Adrenal gland (tissue), 9 donors: ENCODE measurements at regions not wholly inside any gene's neighbourhood (a gene's known extent, or its start where the extent isn't known, plus 50 kb on each side); places are given as distances from the start of the nearest gene placed in this dataset.
A peak's percentile ranks its signal among the peaks of the same experiment; 100 is the strongest.

Experiments
- DNase-seq, 7 donors: peaks; one replicate each; pipeline ENCODE4 v3.0.0-alpha.2; 2019 to 2020
- H3K27ac ChIP-seq, 5 donors: fragments of 200-600 bp; sonication (generic) in 4 of 5; 1 replicate in 3 of 5; 2 replicates in 2 of 5; pipeline versions ENCODE4 v1.5.1 to v1.8.0; 2016 to 2020; ENCODE audit warnings: mild to moderate bottlenecking in 1 of 5
- H3K27me3 ChIP-seq: fragments of 200-600 bp; 2 replicates; pipeline ENCODE4 v1.8.0; 2021
- H3K36me3 ChIP-seq, 2 donors: fragments of 200-600 bp; replicated peaks in 1 of 2; 1 replicate in 1 of 2; 2 replicates in 1 of 2; pipeline versions ENCODE4 v1.5.1 to v1.8.0; 2018 to 2022
- H3K4me1 ChIP-seq, 2 donors: fragments of 200-600 bp; replicated peaks in 1 of 2; 1 replicate in 1 of 2; 2 replicates in 1 of 2; pipeline versions ENCODE4 v1.5.1 to v1.8.0; 2018 to 2021
- H3K4me3 ChIP-seq, 4 donors: fragments of 200-600 bp; sonication (generic) in 3 of 4; one replicate each; pipeline ENCODE4 v1.5.1; 2016 to 2018
- H3K9me3 ChIP-seq, 3 donors: fragments of 200-600 bp; sonication (generic) in 1 of 3; replicated peaks in 1 of 3; 1 replicate in 2 of 3; 2 replicates in 1 of 3; pipeline versions ENCODE4 v1.5.1 to v1.8.0; 2016 to 2021
- CTCF ChIP-seq, 6 experiments: fragments of 450-650 bp in 4 of 6; fragments of 200-600 bp in 2 of 6; sonication (generic) in 1 of 6; IDR thresholded peaks; 1 replicate in 5 of 6; 2 replicates in 1 of 6; pipeline versions ENCODE4 v1.5.1 to v1.8.0; 2016 to 2021; ENCODE audit warnings: antibody characterized with exemption in 6 of 6, mild to moderate bottlenecking in 2 of 6, moderate library complexity in 1 of 6
- POLR2A ChIP-seq, 2 donors: fragments of 450-650 bp; IDR thresholded peaks; one replicate each; pipeline ENCODE4 v1.6.1; 2017; ENCODE audit warnings: antibody characterized with exemption in 2 of 2, mild to moderate bottlenecking in 2 of 2, moderate library complexity in 1 of 2
- WGBS, 4 donors: extraction: QIAGEN DNeasy Blood & Tissue Kit in 2 of 4; methylation state at CpG; one replicate each; pipeline versions ENCODE4 v1.1.5 to v1.1.7; 2013 to 2017; 5-methylcytosine and 5-hydroxymethylcytosine counted together
- intact Hi-C, 2 donors: fragments of 100-400 bp; cut with DNase I; formaldehyde crosslinking; loops; one replicate each; pipeline versions ENCODE4 v1.14.1 to v1.15.0; 2022 to 2023
- donor health status: healthy with polysubstance abuse.
- donor health status: Bipolar disorder and iron deficiency.
- donor health status: DM: yes; HTN: yes; CAD: no.
- donor health status: DM: no; HTN: no; CAD: no.
- donor health status: DM: no; HTN: no; CAD: no.

GRCh38 chr15:29456255-29456654 is 186.6 kb upstream of the NSMCE3 start:
- TF ChIP-seq CTCF (IDR thresholded peaks at IDR 0.05) (no peak), POLR2A (IDR thresholded peaks at IDR 0.05) (no peak)
- no peak overlapping the region for H3K27ac ChIP-seq
- intact Hi-C loops, result no loop called here
- H3K4me3 ChIP-seq, result no peak overlapping the region
- peaks cover 3% of the 10 kb centered on the region for H3K27me3 ChIP-seq
- no peaks in the 10 kb centered on the region for H3K9me3 ChIP-seq
- WGBS, 4 donors, result 83 to 94% (median 92%) methylated on average over 4 of the region's 4 CpGs
- no peak for DNase-seq
- peaks cover 0 to 8% of the 10 kb centered on the region in 2 donors for H3K4me1 ChIP-seq
- H3K36me3 ChIP-seq, result no peaks in the 10 kb centered on the region

DNA sequence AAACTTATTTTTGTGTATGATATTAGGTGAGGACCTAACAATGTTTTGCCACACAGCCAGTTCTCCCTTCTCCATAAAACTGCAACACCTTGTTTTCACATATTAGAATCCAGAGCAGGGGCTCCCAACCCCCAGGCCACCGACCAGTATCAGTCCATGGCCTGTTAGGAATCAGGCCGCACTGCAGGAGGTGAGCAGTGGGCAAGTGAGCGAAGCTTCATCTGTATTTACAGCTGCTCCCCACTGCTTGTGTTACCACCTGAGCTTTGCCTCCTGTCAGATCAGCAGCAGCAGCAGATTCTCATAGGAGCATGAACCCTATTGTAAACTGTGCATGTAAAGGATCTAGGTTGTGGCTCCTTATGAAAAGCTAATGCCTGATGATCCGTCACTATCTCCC is 185.9 kb upstream of the NSMCE3 start:
- H3K4me3 ChIP-seq, result no peak overlapping the region
- H3K9me3 ChIP-seq, result no peaks in the 10 kb centered on the region
- peaks cover 6% of the 10 kb centered on the region for H3K27me3 ChIP-seq
- intact Hi-C loops, result no loop called here
- H3K27ac ChIP-seq, result no peak overlapping the region
- WGBS, 4 donors, result 88 to 93% (median 90%) methylated on average over 4 of the region's 4 CpGs
- peaks cover 0 to 8% of the 10 kb centered on the region in 2 donors for H3K4me1 ChIP-seq
- TF ChIP-seq POLR2A (IDR thresholded peaks at IDR 0.05) (no peak), CTCF (IDR thresholded peaks at IDR 0.05) (no peak)
- DNase-seq, result no peak
- H3K36me3 ChIP-seq, result no peaks in the 10 kb centered on the region

GRCh38 chr15:29455055-29455454 is 185.4 kb upstream of the NSMCE3 start:
- H3K9me3 ChIP-seq, result no peaks in the 10 kb centered on the region
- peaks cover 6% of the 10 kb centered on the region for H3K27me3 ChIP-seq
- TF ChIP-seq CTCF (IDR thresholded peaks at IDR 0.05) (no peak), POLR2A (IDR thresholded peaks at IDR 0.05) (no peak)
- H3K4me3 ChIP-seq, result no peak overlapping the region
- H3K27ac ChIP-seq, result no peak overlapping the region
- peaks cover 0 to 8% of the 10 kb centered on the region in 2 donors for H3K4me1 ChIP-seq
- H3K36me3 ChIP-seq, result no peaks in the 10 kb centered on the region
- DNase-seq, result peak in 1 of 7 donors; percentile 5
- 64 to 81% (median 80%) methylated on average over 3 of the region's 3 CpGs for WGBS, 4 donors
- intact Hi-C loops, result no loop called here

GRCh38 chr15:29454506-29454905 is 184.9 kb upstream of the NSMCE3 start:
- H3K36me3 ChIP-seq, result no peaks in the 10 kb centered on the region
- H3K9me3 ChIP-seq, result no peaks in the 10 kb centered on the region
- H3K27ac ChIP-seq, result no peak overlapping the region
- H3K4me1 ChIP-seq, result peaks cover 0 to 8% of the 10 kb centered on the region in 2 donors
- peaks cover 6% of the 10 kb centered on the region for H3K27me3 ChIP-seq
- TF ChIP-seq POLR2A (IDR thresholded peaks at IDR 0.05) (no peak), CTCF (IDR thresholded peaks at IDR 0.05) (no peak)
- no peak for DNase-seq
- no peak overlapping the region for H3K4me3 ChIP-seq
- intact Hi-C loops, result no loop called here
- 73 to 79% (median 76%) methylated on average over 5 of the region's 5 CpGs for WGBS, 4 donors
